ENCODE measurements at regions not wholly inside any gene's neighbourhood (a gene's known extent, or its start where the extent isn't known, plus 50 kb on each side); places are given as distances from the start of the nearest gene placed in this dataset.
"Not testable (repeated sequence)": the region's sequence is repeated elsewhere in the genome, so short reads cannot be mapped to it uniquely, and the experiment has no call there.

DNA sequence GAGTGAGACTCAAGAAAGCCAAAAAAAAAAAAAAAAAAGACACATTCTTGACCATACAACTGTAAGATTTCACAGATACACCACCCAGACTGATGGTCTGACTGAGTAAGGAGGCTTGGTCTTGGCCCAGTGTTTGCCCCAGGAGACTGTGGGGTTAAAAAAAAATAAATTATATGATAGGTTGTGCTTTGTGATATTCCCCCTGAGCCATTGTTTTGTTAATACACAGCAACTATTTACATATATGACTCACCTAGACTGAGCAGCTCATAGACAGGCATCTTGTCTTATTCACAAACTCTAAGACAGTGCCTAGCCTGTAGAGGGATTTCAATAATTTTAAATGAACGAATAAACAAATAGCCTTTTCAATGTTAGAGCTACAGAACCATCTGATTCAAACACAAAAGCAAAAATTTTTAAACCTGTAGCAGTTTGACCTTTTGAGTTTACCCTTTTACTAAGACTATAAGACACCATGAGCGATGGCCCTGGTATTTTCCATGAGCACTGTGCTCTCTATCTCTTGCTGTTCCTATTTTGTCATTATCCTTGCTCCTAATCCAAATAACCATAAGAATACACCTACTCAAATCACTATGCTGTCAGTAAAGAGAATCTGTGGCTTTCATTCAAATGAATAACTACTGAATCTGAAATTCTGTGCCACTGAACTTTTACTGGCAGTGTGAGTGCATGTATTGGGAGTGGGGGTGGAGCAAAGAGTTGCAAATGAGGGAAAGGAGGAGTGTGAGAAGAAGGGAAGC is 199.4 kb upstream of the PTBP2 start:
- DNase-seq (ENCODE audit: low spot score in 2 of 2): no peak
- peaks cover 7 to 15% of the 10 kb centered on the region in 2 donors for H3K9me3 Mint-ChIP-seq
- peaks cover 0 to 7% of the 10 kb centered on the region in 2 donors for H3K36me3 Mint-ChIP-seq
- H3K27ac Mint-ChIP-seq: no peak overlapping the region
- no peak for ATAC-seq

DNA sequence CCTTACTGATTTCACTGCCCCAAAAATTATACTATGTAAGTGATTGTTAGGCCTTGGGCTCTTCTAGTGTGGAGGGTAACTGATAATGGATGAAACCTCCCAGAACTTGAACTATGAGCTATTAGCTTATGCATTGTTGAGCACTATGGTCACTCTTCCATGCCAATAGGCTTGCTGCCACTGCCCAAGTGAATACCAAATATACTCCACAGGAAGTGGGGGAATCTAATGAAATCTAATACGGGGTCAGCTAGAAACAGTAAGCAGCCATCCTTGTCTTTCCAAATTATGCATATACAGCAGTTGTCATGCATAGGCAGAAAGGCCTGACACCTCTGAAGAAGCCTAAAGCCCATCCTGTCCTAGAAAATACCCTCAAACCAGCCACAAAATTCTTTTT is 198.7 kb upstream of the PTBP2 start:
- Mint-ChIP-seq H3K27ac (no peak overlapping the region), H3K36me3 (peaks cover 0 to 9% of the 10 kb centered on the region in 2 donors), H3K9me3 (peaks cover 9 to 16% of the 10 kb centered on the region in 2 donors)
- DNase-seq (ENCODE audit: low spot score in 2 of 2) (no peak), ATAC-seq (no peak)

DNA sequence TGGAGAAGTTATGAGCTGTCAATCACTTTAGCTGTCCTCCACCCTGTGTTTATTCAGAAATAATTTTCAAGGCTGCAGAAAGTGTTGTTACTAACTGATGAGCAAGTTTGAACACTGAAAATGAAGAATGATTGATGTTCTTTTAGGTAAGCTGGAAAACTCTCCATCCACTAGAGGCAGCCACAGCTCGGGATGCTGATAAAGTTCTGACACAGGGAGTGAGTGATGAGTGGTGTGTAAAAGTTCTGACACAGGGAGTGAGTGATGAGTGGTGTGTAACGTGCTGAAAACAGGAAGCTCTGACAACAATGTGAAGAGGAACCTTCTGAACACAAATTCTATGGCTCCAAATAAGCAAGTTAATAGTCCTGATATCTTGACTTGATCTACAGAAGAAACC is 197.5 kb upstream of the PTBP2 start:
- DNase-seq (ENCODE audit: low spot score in 2 of 2): no peak
- no peak for ATAC-seq
- Mint-ChIP-seq H3K9me3 (peaks cover 15 to 24% of the 10 kb centered on the region in 2 donors), H3K36me3 (peaks cover 7 to 16% of the 10 kb centered on the region in 2 donors), H3K27ac (no peak overlapping the region)

DNA sequence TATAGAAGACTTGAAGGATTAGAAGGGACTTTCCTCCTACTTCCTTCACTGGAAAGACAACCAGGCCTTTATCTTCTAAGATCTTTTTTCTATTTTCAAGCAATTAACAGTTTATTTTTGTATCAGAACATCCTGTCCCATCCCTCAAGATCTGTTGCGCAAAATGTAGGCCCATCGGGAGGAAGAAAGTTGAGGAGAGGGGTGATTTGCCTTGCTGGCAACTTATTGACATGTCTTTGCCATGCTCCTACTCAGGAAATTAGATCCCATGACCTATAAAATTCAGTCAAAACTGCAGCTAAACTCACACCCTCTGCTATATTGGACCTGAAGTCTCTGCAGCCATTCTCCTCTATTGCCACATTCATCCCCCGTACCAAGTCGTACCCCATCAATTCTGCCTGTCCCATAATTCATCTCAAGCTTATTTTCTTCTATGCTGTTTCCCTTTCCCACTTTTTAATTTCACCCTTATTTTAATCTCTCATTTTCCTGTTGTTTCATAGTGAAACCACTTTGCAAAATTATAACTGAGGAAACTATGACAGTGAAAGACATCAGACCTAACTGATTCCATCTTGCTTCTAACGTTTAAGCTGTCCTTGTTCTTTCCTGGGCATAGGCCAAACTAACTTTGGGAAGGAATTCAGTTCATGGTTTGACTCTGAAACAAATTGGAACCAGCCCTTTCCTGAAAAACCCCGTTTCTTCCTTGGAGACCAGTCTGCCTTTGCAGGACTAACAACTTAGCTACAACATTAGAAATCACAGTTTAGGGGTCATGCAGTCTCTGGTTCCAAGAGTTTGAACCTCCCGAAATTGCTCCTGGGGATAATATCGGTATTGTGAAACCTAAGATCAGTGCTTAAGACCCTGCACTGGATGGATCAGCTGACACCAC is 195.7 kb upstream of the PTBP2 start:
- peaks cover 8 to 17% of the 10 kb centered on the region in 2 donors for H3K36me3 Mint-ChIP-seq
- DNase-seq (ENCODE audit: low spot score in 2 of 2): no peak

DNA sequence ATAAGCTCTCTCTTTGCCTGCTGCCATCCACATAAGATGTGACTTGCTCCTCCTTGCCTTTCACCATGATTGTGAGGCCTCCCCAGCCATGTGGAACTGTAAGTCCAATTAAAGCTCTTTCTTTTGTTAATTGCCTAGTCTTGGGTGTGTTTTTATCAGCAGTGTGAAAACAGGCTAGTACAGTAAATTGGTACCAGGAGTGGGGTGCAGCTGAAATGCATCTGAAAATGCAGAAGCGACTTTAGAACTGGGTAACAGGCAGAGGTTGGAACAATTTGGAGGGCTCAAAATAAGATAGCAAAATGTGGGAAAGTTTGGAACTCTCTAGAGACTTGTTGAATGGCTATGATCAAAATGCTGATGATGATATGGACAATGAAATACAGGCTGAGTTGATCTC is 192.9 kb upstream of the PTBP2 start:
- ATAC-seq; DNase-seq (ENCODE audit: low spot score in 2 of 2); H3K27ac Mint-ChIP-seq: not testable (repeated sequence)
- Mint-ChIP-seq H3K9me3 (peaks cover 21 to 29% of the 10 kb centered on the region in 2 donors), H3K36me3 (peaks cover 8 to 17% of the 10 kb centered on the region in 2 donors)

More for the DNA sequence above, 195.7 kb upstream of the PTBP2 start:
- peaks cover 18 to 25% of the 10 kb centered on the region in 2 donors for H3K9me3 Mint-ChIP-seq
- H3K27ac Mint-ChIP-seq: no peak overlapping the region
- ATAC-seq: no peak

DNA sequence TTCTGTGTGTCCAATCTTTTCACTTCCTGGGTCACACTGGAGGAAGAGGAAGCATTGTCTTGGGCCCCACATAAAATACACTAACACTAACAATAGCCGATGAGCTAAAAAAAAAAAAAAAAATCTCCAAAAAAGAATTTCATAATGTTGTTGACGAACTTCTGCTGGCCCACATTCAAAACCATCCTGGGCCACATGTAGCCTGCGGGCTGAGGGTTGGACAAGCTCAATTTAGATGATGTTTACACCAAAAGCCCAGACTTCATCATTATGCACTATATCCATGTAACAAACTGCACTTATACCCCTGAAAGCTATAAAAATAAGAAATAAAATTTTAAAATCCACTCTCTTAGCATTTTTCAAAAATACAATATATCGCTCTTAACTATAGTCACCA is 187.8 kb upstream of the PTBP2 start:
- Mint-ChIP-seq H3K9me3 (peaks cover 8 to 9% of the 10 kb centered on the region in 2 donors), H3K27ac (no peak overlapping the region), H3K36me3 (peaks cover 3 to 4% of the 10 kb centered on the region in 2 donors)
- no peak for ATAC-seq
- DNase-seq (ENCODE audit: low spot score in 2 of 2): no peak

DNA sequence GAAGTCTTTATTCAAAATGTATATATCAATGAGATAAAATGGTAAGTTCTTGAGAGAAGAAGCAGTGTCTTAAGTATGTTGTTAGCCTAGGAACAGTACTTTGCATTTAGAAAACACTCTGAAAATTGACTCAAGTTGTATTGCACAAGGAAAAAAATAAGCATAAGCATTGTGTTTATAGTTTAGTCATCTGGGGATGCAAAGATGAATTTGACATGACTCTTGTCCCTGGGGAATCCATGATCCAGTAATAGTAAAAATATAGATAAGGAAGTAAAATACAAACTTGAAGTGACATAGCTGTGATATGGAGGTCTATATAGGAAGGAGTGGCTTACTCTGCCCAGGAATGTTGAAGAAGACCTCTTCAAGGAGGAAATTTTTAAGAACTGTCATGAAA is 185.0 kb upstream of the PTBP2 start:
- ATAC-seq (no peak), DNase-seq (ENCODE audit: low spot score in 2 of 2) (no peak)
- H3K9me3 Mint-ChIP-seq: no peaks in the 10 kb centered on the region
- H3K36me3 Mint-ChIP-seq: no peaks in the 10 kb centered on the region
- H3K27ac Mint-ChIP-seq: no peak overlapping the region

DNA sequence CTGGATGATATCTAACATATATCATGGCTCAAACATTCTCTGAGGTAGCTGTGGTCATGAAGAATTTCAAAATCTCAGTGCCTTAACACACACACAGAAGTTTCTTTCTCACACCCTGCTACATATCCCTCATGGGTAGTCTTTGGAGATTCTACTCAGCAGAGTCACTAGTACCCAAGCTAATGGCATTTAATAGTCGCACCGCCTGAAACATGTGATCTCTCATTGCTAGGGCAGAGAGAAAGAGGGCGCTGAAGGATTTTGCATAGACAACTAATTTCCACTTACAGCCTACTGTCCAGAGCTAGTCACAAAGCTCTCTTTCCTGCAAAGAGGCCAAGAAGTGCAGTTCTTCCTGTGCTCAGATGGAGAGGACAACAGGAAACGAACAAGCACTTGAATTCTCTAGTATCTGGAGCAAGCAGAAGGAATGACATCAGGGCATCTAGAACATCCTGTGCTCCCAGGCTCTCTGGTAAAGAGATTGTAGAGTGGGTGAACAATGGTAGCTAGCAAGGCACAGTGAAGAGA is 183.4 kb upstream of the PTBP2 start:
- Mint-ChIP-seq H3K27ac (no peak overlapping the region), H3K9me3 (no peaks in the 10 kb centered on the region), H3K36me3 (no peaks in the 10 kb centered on the region)
- DNase-seq (ENCODE audit: low spot score in 2 of 2): no peak
- ATAC-seq: no peak

DNA sequence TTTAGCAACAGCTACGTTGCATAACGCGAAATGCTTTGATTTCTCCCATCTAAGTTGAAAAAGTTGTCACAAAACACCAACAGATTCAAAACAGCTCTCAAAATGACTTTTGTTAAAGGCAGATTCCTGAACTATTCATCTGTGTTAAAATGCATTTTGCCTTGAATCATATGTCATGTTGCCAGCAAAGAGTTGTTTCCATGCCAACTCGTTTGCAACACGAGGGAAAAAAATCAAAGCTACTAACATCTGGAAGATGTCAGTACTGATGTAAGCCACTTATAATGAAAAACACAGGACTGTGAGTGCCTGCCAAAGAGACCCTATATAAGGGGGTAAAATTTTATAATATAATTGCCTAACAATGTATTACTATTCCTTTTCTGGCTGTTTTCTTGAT is 182.7 kb upstream of the PTBP2 start:
- no peak for ATAC-seq
- no peak for DNase-seq (ENCODE audit: low spot score in 2 of 2)
- no peaks in the 10 kb centered on the region for H3K9me3 Mint-ChIP-seq
- no peaks in the 10 kb centered on the region for H3K36me3 Mint-ChIP-seq
- H3K27ac Mint-ChIP-seq: no peak overlapping the region

DNA sequence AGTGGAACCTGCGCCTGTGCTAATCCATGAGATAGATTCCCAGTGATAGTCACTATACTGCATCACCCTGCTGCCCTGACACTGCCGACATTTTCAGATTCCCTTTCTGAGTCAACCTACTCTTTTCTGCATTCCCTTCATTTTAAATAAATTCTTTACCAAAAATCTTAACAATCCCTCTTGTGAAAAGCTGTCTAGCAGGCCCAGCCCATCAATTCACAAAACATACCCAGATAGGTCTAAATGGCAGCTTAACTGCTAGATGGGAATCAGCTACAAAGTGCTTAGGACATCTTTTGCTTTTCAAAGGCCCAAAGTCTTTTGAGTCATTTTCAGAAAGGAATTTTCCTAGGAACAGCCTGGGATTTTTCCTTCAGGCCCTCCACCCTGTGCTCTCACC is 180.1 kb upstream of the PTBP2 start:
- Mint-ChIP-seq H3K9me3 (no peaks in the 10 kb centered on the region), H3K36me3 (no peaks in the 10 kb centered on the region), H3K27ac (no peak overlapping the region)
- DNase-seq (ENCODE audit: low spot score in 2 of 2) (no peak), ATAC-seq (no peak)

DNA sequence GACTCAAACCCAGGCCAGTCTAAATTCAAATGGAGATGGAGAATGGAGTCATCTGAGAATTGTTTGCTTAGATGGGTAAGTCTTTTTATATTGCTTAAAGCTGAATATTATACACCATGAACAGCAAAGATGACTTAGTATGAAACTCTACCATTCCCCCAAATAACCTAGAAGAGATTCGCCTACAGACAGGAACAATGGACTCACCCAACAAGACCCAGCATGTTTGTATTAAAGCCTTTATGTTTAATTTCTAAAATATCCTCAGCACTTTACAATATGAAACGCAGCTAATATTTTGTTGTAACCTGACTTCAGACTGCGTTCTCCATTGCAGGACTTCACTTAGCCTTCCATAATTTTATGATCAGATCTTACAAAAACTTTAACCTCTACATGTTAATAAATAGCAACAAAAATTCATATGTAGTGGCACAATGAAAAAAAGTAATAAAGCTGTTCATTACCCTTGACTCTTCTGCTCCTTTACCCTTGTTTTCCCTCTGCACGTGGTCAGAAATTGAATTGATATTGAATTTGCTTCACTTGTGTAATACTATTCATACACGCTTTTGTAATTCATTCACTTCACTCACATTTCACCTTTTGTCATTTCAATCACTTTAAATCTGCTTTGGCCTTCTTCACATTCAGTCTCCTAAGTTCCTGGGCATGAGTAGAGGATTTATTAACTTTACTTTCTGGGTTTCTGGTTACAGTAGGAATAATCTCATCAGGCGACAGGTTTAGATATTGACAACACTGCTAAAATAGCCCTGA is 177.3 kb upstream of the PTBP2 start:
- H3K27ac Mint-ChIP-seq: no peak overlapping the region
- DNase-seq (ENCODE audit: low spot score in 2 of 2) (no peak), ATAC-seq (no peak)
- no peaks in the 10 kb centered on the region for H3K36me3 Mint-ChIP-seq
- H3K9me3 Mint-ChIP-seq: no peaks in the 10 kb centered on the region

DNA sequence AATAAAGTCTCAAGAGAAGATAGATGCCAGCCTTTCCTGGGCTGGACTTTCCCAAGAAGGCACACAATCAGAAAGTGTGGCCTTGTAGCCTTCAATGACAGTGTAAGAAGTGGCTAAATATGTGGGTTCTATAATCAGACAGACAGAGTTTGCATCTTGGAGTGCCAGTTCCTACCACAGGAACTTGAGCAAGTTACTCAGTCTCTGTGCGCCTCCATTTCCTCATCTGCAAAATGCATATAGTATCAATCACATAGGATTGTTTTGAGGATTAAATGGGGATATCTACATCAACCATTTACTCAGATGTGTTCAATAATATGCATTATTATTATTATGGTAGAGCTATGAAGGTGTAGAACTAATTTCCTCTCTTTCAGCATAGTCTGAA is 176.8 kb upstream of the PTBP2 start:
- Mint-ChIP-seq H3K36me3 (no peaks in the 10 kb centered on the region), H3K9me3 (no peaks in the 10 kb centered on the region), H3K27ac (no peak overlapping the region)
- DNase-seq (ENCODE audit: low spot score in 2 of 2) (no peak), ATAC-seq (no peak)

DNA sequence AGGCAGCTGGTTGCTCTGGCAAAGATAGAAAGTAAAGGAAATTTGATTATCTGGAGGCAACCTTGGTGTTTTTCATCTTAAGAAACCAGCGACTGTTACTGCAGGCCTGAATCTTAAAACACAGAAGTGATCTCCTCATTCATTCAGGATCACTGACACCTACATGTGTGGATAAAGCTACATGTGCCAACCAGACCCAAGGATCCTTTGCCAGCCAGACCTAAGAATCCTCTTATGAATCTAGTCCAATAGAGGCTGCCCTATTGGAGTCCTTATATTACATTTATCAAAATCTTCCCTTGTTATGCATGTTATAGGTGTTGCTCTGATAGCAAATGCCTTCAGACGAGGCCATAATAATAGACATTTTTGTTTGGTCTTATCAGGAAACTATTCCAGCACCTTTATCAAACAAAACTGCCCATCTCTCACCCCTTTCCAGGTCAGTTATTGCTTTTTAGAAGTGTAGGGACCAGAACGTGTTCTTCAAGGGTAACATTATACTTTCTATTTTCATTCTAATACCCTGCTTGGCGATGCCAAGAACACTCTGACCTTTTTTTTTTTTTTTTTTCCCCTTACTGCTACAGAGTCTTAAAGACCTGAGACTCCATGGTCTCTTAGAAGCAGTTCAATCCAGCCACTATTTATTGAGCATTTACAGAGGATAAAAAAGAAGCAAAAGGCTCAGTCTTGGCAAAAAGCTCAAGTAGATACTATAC is 175.5 kb upstream of the PTBP2 start:
- Mint-ChIP-seq H3K27ac (no peak overlapping the region), H3K36me3 (no peaks in the 10 kb centered on the region), H3K9me3 (no peaks in the 10 kb centered on the region)
- ATAC-seq (no peak), DNase-seq (ENCODE audit: low spot score in 2 of 2) (no peak)

DNA sequence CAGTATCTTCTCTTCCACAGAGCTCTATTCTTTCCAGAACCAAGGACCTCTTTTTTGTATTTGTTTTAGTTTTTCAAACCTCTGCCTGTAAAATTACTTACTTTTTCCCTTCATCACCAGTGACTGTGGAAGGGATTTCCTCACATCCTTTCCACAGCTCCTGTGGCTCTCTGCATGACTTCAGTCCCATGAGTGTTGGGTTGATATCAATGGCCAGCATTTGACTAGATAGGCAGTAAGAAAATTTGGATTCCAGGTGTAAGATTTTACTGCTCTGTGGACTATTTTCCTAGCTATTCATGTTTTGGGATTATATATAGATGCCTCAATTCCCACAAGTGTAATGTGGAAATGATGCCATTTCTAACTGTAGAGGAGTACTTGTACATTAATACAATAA is 171.5 kb upstream of the PTBP2 start:
- H3K36me3 Mint-ChIP-seq: no peaks in the 10 kb centered on the region
- ATAC-seq (no peak), DNase-seq (ENCODE audit: low spot score in 2 of 2) (no peak)
- no peaks in the 10 kb centered on the region for H3K9me3 Mint-ChIP-seq
- no peak overlapping the region for H3K27ac Mint-ChIP-seq

DNA sequence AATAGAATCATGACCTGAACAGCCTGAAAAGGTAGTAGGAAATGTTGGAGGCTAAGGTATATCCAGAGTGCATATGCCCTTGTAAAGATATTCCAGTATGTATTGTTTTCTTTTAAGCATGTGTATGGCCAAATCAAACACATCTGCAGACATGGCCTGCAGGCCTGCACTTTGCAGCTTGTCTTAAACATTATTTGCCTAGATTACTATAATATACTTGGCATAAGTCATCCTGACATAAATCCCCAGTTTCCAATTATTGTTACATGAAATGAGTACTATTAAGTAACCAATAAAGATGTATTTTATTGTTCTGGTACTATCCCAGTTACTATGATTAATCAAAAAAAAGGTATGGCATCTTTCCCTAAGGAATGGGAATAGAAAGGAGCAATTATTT is 169.1 kb upstream of the PTBP2 start:
- H3K36me3 Mint-ChIP-seq: no peaks in the 10 kb centered on the region
- no peak for ATAC-seq
- DNase-seq (ENCODE audit: low spot score in 2 of 2): no peak
- H3K9me3 Mint-ChIP-seq: no peaks in the 10 kb centered on the region
- no peak overlapping the region for H3K27ac Mint-ChIP-seq

DNA sequence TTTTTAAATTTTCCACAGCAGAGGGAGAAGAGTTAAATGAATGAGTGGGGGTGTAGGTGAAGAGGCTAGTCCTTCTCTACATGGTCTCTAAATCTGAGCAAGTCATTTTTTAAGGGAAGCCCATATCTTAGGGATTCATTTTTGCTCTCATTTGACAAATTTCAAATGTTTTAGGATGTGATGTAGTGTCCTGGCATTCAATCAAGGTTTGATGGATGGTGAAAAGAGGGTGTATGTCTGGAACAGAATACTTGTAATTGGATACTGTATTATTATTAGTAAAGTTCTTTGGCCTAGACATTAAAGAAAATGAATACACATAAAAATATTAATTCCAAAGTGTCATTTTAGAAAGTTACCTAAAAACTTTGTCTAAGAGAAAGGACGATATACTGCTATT is 167.8 kb upstream of the PTBP2 start:
- Mint-ChIP-seq H3K9me3 (no peaks in the 10 kb centered on the region), H3K36me3 (no peaks in the 10 kb centered on the region), H3K27ac (no peak overlapping the region)
- DNase-seq (ENCODE audit: low spot score in 2 of 2) (no peak), ATAC-seq (no peak)

All from activated naive CD4-positive, alpha-beta T cell treated with anti-CD3 and anti-CD28 coated beads, Interleukin-2, amount 50 U/mL, for 72 hours (primary cell).